ENCODE measurements at regions not wholly inside any gene's neighbourhood (a gene's known extent, or its start where the extent isn't known, plus 50 kb on each side); places are given as distances from the start of the nearest gene placed in this dataset.

DNA sequence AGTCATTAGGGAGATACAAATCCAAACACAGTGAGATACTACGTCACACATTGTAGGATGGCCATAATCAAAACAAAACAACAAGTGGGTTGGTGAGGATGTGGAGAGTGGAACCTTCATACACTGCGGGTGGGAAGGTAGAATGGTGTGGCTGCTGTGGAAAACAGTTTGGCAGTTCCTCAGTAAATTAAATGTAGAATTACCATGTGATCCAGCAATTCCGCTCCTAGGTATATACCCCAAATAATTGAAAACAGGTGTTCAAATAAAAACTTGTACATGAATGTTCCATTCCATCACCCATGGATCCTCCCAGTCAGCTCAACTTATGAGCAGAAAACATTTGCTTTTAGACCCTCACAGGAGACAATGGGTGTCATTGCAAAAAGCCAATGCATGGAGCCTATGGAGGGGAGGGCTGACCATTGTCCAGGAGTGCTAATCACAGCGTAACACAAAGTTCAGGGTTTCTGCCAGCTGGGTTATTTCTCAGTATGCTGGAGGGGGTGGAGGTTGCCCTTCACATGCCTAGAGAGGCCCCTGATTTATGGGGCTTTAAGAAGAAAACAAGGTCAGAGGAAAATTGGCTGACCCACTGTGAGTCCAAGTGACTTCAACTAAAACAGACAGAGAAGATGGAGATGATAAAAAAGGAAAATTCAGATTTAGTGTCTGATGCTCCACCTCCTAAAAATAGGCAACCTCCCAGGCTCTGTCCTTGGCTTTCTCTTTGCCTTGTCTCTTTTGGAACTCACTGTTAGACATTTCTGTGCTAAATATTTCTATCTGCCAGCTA lies 124.1 kb downstream of the WDR11 start:
- no peaks in the 10 kb centered on the region for H3K36me3 Mint-ChIP-seq (ENCODE audit: low read depth)
- H3K9me3 Mint-ChIP-seq: peaks cover 26% of the 10 kb centered on the region
- TF ChIP-seq, protein P1, sequence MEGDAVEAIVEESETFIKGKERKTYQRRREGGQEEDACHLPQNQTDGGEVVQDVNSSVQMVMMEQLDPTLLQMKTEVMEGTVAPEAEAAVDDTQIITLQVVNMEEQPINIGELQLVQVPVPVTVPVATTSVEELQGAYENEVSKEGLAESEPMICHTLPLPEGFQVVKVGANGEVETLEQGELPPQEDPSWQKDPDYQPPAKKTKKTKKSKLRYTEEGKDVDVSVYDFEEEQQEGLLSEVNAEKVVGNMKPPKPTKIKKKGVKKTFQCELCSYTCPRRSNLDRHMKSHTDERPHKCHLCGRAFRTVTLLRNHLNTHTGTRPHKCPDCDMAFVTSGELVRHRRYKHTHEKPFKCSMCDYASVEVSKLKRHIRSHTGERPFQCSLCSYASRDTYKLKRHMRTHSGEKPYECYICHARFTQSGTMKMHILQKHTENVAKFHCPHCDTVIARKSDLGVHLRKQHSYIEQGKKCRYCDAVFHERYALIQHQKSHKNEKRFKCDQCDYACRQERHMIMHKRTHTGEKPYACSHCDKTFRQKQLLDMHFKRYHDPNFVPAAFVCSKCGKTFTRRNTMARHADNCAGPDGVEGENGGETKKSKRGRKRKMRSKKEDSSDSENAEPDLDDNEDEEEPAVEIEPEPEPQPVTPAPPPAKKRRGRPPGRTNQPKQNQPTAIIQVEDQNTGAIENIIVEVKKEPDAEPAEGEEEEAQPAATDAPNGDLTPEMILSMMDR (conservative IDR thresholded peaks at IDR 0.05): no peak
- Histone ChIP-seq H3K4me1 (ENCODE audit: control insufficient read depth, insufficient read depth, low read length) (peaks cover 7% of the 10 kb centered on the region), H3K9ac (ENCODE audit: extremely low read depth, low read length, poor library complexity, severe bottlenecking) (no peak overlapping the region), H3K27me3 (ENCODE audit: control insufficient read depth, insufficient read depth, low read length, poor library complexity, severe bottlenecking) (peaks cover 47% of the 10 kb centered on the region), H3K36me3 (ENCODE audit: control insufficient read depth, insufficient read depth, low read length) (no peaks in the 10 kb centered on the region), H3K4me3 (ENCODE audit: low read length) (no peak overlapping the region), H3K9me3 (ENCODE audit: control insufficient read depth, low read length) (peaks cover 31% of the 10 kb centered on the region), H3K27ac (ENCODE audit: low read depth, low read length) (no peak overlapping the region)
- no peak overlapping the region for H3K4me3 Mint-ChIP-seq
- H3K4me1 Mint-ChIP-seq: peaks cover 11% of the 10 kb centered on the region
- H3K27me3 Mint-ChIP-seq (ENCODE audit: insufficient read depth): peaks cover 84% of the 10 kb centered on the region
- no peak overlapping the region for H3K27ac Mint-ChIP-seq
- no peak for DNase-seq
- WGBS, 2 experiments (ENCODE audit: insufficient coverage in 1 of 2, insufficient read length in 1 of 2): 94 to 100% methylated on average over 2 to 4 of the region's 4 CpGs

DNA sequence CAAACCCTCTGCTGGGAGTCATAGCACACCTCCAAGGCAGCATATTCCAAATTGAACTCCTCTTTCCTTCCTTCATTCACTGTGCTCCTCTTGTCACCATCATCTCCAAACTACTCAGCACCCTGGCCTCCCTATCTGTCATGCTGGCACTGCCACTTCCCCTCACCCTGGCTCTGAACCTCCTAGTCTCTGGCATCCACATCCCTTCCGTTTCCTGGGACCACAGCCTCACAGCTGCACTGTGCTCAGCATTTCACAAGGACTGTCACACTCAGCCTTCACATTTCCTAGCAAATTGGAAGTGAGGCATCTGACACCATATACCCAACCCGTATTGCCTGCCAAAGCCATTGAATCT lies 124.7 kb downstream of the WDR11 start:
- Mint-ChIP-seq H3K4me3 (no peak overlapping the region), H3K27ac (no peak overlapping the region), H3K4me1 (peaks cover 17% of the 10 kb centered on the region), H3K9me3 (peaks cover 26% of the 10 kb centered on the region), H3K27me3 (ENCODE audit: insufficient read depth) (peaks cover 83% of the 10 kb centered on the region), H3K36me3 (ENCODE audit: low read depth) (no peaks in the 10 kb centered on the region)
- H3K4me3 ChIP-seq (ENCODE audit: low read length): no peak overlapping the region
- no peaks in the 10 kb centered on the region for H3K36me3 ChIP-seq (ENCODE audit: control insufficient read depth, insufficient read depth, low read length)
- H3K27me3 ChIP-seq (ENCODE audit: control insufficient read depth, insufficient read depth, low read length, poor library complexity, severe bottlenecking): peaks cover 52% of the 10 kb centered on the region
- H3K27ac ChIP-seq (ENCODE audit: low read depth, low read length): no peak overlapping the region
- TF ChIP-seq, protein P1 (conservative IDR thresholded peaks at IDR 0.05): no peak
- peaks cover 31% of the 10 kb centered on the region for H3K9me3 ChIP-seq (ENCODE audit: control insufficient read depth, low read length)
- 90 to 100% methylated on average over 2 of the region's 2 CpGs for WGBS, 2 experiments (ENCODE audit: insufficient coverage in 1 of 2, insufficient read length in 1 of 2)
- no peak for DNase-seq
- no peak overlapping the region for H3K9ac ChIP-seq (ENCODE audit: extremely low read depth, low read length, poor library complexity, severe bottlenecking)
- peaks cover 11% of the 10 kb centered on the region for H3K4me1 ChIP-seq (ENCODE audit: control insufficient read depth, insufficient read depth, low read length)

DNA sequence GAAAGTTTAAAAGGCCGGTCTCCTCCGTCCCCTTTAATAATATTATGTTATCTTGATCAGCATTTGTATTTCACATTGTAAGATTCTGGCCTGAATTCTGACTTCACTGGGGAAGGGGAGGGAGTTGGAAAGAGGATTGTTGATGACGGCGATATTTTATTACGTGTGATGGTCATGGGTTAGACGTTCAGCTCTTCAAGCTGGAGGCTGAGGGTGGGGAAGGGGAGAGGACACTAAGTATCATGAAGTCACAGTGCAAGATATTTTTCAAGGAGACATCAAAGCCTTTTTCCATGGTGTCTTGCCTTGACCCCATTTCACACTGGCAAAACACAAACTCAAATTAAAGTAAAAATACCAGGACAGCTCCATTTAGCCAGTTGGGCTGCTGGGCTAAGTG lies 126.7 kb downstream of the WDR11 start:
- Mint-ChIP-seq H3K4me1 (peaks cover 37% of the 10 kb centered on the region), H3K4me3 (no peak overlapping the region), H3K9me3 (peaks cover 26% of the 10 kb centered on the region), H3K27ac (no peak overlapping the region), H3K36me3 (ENCODE audit: low read depth) (no peaks in the 10 kb centered on the region), H3K27me3 (ENCODE audit: insufficient read depth) (peaks cover 71% of the 10 kb centered on the region)
- H3K36me3 ChIP-seq (ENCODE audit: control insufficient read depth, insufficient read depth, low read length): no peaks in the 10 kb centered on the region
- peaks cover 45% of the 10 kb centered on the region for H3K27me3 ChIP-seq (ENCODE audit: control insufficient read depth, insufficient read depth, low read length, poor library complexity, severe bottlenecking)
- H3K9me3 ChIP-seq (ENCODE audit: control insufficient read depth, low read length): peaks cover 27% of the 10 kb centered on the region
- H3K27ac ChIP-seq (ENCODE audit: low read depth, low read length): no peak overlapping the region
- no peak for DNase-seq
- H3K9ac ChIP-seq (ENCODE audit: extremely low read depth, low read length, poor library complexity, severe bottlenecking): no peak overlapping the region
- H3K4me3 ChIP-seq (ENCODE audit: low read length): no peak overlapping the region
- TF ChIP-seq, protein P1 (conservative IDR thresholded peaks at IDR 0.05): no peak
- 89% methylated on average over 4 of the region's 6 CpGs for WGBS, 2 experiments (ENCODE audit: insufficient coverage in 1 of 2, insufficient read length in 1 of 2)
- peaks cover 19% of the 10 kb centered on the region for H3K4me1 ChIP-seq (ENCODE audit: control insufficient read depth, insufficient read depth, low read length)
